Neural cell (in vitro differentiated cells): ENCODE measurements at regions not wholly inside any gene's neighbourhood (a gene's known extent, or its start where the extent isn't known, plus 50 kb on each side); places are given as distances from the start of the nearest gene placed in this dataset.

Experiments used
- H2AFZ ChIP-seq: fragments of 200-600, 300-800 bp; sonication (generic), shearing (Covaris generic); 2 replicates; pipeline ENCODE4 v1.6.0; 2014; ENCODE audit warnings: low read depth, mild to moderate bottlenecking, antibody characterized with exemption, low read length, moderate library complexity
- H3F3A ChIP-seq: fragments of 200-600 bp; shearing (Covaris generic); 2 replicates; pipeline ENCODE4 v1.6.1; 2016; ENCODE audit warnings: mild to moderate bottlenecking, moderate library complexity, mixed read lengths, antibody characterized with exemption, low read length; ENCODE audit not compliant: insufficient read depth, poor library complexity, severe bottlenecking
- H3K27ac ChIP-seq: fragments of 200-600, 300-800 bp; sonication (generic), shearing (Covaris generic); 2 replicates; pipeline ENCODE4 v1.5.1; 2014; ENCODE audit warnings: mild to moderate bottlenecking, low read length, moderate library complexity
- H3K27me3 ChIP-seq: fragments of 300-800, 200-600 bp; sonication (generic), shearing (Covaris generic); 2 replicates; pipeline ENCODE4 v1.6.0; 2014; ENCODE audit warnings: mild to moderate bottlenecking, low read depth, low read length, moderate library complexity; ENCODE audit not compliant: insufficient read depth
- H3K36me3 ChIP-seq: fragments of 300-800, 200-600 bp; sonication (generic), shearing (Covaris generic); 2 replicates; pipeline ENCODE4 v1.5.1; 2014; ENCODE audit warnings: mild to moderate bottlenecking, antibody characterized with exemption, low read length, moderate library complexity; ENCODE audit not compliant: insufficient read depth
- H3K4me2 ChIP-seq: fragments of 300-800, 200-600 bp; sonication (generic), shearing (Covaris generic); 2 replicates; pipeline ENCODE4 v1.6.0; 2014; ENCODE audit warnings: mild to moderate bottlenecking, low read length
- H3K4me3 ChIP-seq: fragments of 300-800, 200-600 bp; sonication (generic), shearing (Covaris generic); 2 replicates; pipeline ENCODE4 v1.5.1; 2014; ENCODE audit warnings: mild to moderate bottlenecking, low read length, moderate library complexity
- H3K79me2 ChIP-seq: fragments of 200-600 bp; shearing (Covaris generic); replicated peaks from 2 replicates; pipeline ENCODE4 v1.6.0; 2014; ENCODE audit warnings: mild to moderate bottlenecking, low read length, moderate library complexity; ENCODE audit not compliant: insufficient read depth
- H3K9ac ChIP-seq: fragments of 300-800, 200-600 bp; sonication (generic), shearing (Covaris generic); 2 replicates; pipeline ENCODE4 v1.6.1; 2016; ENCODE audit warnings: mild to moderate bottlenecking, low read length, mixed read lengths
- H3K9me2 ChIP-seq: fragments of 200-600 bp; shearing (Covaris generic); 2 replicates; pipeline ENCODE4 v1.6.1; 2016; ENCODE audit warnings: mild to moderate bottlenecking, low read length, mixed read lengths; ENCODE audit not compliant: insufficient read depth
- H3K9me3 ChIP-seq: fragments of 200-600, 300-800 bp; sonication (generic), shearing (Covaris generic); 2 replicates; pipeline ENCODE4 v1.6.1; 2016; ENCODE audit warnings: mild to moderate bottlenecking, mixed run types, low read length, moderate library complexity, mixed read lengths
- H4K20me1 ChIP-seq: fragments of 200-600 bp; shearing (Covaris generic); 2 replicates; pipeline ENCODE4 v1.6.1; 2016; ENCODE audit warnings: mild to moderate bottlenecking, mixed run types; ENCODE audit not compliant: insufficient read depth
- EP300 ChIP-seq: fragments of 450-650 bp; conservative IDR thresholded peaks from 2 replicates; pipeline ENCODE4 v1.6.1; 2014; ENCODE audit warnings: antibody characterized with exemption, mild to moderate bottlenecking, moderate library complexity; ENCODE audit not compliant: poor library complexity, severe bottlenecking
- EZH2 ChIP-seq: fragments of 200-600, 300-800 bp; shearing (Covaris generic), sonication (generic); IDR thresholded peaks from 2 replicates; pipeline ENCODE4 v1.6.1; 2014; ENCODE audit warnings: antibody characterized with exemption, low read length, borderline replicate concordance, mild to moderate bottlenecking; ENCODE audit not compliant: insufficient read depth, poor library complexity, severe bottlenecking
- MXI1 ChIP-seq: fragments of 450-650 bp; conservative IDR thresholded peaks from 2 replicates; pipeline ENCODE4 v1.6.1; 2014; ENCODE audit warnings: antibody characterized with exemption, mild to moderate bottlenecking; ENCODE audit not compliant: poor library complexity, severe bottlenecking
- POLR2AphosphoS5 ChIP-seq: IDR thresholded peaks from 2 replicates; pipeline ENCODE4 v1.6.1; 2012
- RAD21 ChIP-seq: fragments of 450-650 bp; conservative IDR thresholded peaks from 2 replicates; pipeline ENCODE4 v1.6.1; 2014; ENCODE audit warnings: antibody characterized with exemption, mild to moderate bottlenecking, moderate library complexity
- SMC3 ChIP-seq: fragments of 450-650 bp; conservative IDR thresholded peaks from 2 replicates; pipeline ENCODE4 v1.6.1; 2014; ENCODE audit warnings: antibody characterized with exemption, mild to moderate bottlenecking, moderate library complexity; ENCODE audit not compliant: poor library complexity
- TAF1 ChIP-seq: IDR thresholded peaks from 2 replicates; pipeline ENCODE4 v1.6.1; 2012; ENCODE audit warnings: low read depth
- TF ChIP-seq, protein P1 (sequence below): IDR thresholded peaks from 2 replicates; pipeline ENCODE4 v1.6.1; 2012; ENCODE audit warnings: borderline replicate concordance
- TF ChIP-seq, protein P2 (sequence below): fragments of 450-650 bp; IDR thresholded peaks from 2 replicates; pipeline ENCODE4 v1.5.1; 2014; ENCODE audit warnings: antibody characterized with exemption, mild to moderate bottlenecking, moderate library complexity; ENCODE audit not compliant: poor library complexity, severe bottlenecking

DNA sequence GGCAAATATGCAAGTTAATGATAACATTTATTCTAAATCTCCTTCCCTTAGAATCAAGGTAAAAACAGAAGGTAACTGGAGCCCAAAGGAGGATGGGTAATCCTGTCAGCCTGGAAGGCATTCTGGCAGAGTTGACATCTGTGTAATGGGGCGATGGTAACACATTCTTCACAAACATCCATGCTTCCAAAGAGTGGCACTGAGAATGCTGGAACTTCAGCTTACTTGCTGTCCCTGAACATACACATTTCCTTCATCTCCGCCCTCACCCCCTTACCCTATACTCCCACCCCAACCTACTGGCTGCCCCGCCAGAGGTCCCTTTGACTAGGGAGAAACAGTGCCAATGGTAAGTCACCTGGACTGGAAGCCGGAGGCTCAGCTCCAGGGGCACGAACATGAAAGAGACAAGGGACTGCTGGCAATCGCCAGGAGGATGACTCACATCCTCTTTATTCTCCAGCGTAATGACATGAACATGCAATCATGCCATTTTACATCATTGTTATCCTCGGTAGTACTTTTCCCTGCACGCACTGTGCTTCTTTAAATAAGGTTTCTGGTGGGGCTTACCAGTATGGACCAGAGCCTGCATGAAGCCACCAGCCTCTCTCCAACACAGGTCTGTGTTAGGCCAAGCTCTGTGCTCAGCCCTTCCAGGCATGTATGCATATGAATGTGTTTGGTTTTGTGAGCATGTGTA lies 694.2 kb upstream of the TENM3 start:
- Histone ChIP-seq H3K9ac (no peak overlapping the region), H3K9me3 (no peaks in the 10 kb centered on the region), H3K79me2 (no peaks in the 10 kb centered on the region), H3F3A (no peaks in the 10 kb centered on the region), H4K20me1 (no peaks in the 10 kb centered on the region), H3K27me3 (no peaks in the 10 kb centered on the region), H3K4me2 (no peak overlapping the region), H3K9me2 (no peaks in the 10 kb centered on the region), H2AFZ (no peak overlapping the region), H3K4me3 (no peak overlapping the region), H3K27ac (no peak overlapping the region), H3K36me3 (no peaks in the 10 kb centered on the region)
- TF ChIP-seq EZH2 = no peak
- TF ChIP-seq RAD21 = no peak
- TF ChIP-seq, protein P1, sequence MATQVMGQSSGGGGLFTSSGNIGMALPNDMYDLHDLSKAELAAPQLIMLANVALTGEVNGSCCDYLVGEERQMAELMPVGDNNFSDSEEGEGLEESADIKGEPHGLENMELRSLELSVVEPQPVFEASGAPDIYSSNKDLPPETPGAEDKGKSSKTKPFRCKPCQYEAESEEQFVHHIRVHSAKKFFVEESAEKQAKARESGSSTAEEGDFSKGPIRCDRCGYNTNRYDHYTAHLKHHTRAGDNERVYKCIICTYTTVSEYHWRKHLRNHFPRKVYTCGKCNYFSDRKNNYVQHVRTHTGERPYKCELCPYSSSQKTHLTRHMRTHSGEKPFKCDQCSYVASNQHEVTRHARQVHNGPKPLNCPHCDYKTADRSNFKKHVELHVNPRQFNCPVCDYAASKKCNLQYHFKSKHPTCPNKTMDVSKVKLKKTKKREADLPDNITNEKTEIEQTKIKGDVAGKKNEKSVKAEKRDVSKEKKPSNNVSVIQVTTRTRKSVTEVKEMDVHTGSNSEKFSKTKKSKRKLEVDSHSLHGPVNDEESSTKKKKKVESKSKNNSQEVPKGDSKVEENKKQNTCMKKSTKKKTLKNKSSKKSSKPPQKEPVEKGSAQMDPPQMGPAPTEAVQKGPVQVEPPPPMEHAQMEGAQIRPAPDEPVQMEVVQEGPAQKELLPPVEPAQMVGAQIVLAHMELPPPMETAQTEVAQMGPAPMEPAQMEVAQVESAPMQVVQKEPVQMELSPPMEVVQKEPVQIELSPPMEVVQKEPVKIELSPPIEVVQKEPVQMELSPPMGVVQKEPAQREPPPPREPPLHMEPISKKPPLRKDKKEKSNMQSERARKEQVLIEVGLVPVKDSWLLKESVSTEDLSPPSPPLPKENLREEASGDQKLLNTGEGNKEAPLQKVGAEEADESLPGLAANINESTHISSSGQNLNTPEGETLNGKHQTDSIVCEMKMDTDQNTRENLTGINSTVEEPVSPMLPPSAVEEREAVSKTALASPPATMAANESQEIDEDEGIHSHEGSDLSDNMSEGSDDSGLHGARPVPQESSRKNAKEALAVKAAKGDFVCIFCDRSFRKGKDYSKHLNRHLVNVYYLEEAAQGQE = no peak
- no peak for TF ChIP-seq POLR2AphosphoS5
- TF ChIP-seq MXI1 = no peak
- TF ChIP-seq TAF1 = no peak
- TF ChIP-seq EP300 = no peak
- TF ChIP-seq, protein P2, sequence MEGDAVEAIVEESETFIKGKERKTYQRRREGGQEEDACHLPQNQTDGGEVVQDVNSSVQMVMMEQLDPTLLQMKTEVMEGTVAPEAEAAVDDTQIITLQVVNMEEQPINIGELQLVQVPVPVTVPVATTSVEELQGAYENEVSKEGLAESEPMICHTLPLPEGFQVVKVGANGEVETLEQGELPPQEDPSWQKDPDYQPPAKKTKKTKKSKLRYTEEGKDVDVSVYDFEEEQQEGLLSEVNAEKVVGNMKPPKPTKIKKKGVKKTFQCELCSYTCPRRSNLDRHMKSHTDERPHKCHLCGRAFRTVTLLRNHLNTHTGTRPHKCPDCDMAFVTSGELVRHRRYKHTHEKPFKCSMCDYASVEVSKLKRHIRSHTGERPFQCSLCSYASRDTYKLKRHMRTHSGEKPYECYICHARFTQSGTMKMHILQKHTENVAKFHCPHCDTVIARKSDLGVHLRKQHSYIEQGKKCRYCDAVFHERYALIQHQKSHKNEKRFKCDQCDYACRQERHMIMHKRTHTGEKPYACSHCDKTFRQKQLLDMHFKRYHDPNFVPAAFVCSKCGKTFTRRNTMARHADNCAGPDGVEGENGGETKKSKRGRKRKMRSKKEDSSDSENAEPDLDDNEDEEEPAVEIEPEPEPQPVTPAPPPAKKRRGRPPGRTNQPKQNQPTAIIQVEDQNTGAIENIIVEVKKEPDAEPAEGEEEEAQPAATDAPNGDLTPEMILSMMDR = no peak
- no peak for TF ChIP-seq SMC3

DNA sequence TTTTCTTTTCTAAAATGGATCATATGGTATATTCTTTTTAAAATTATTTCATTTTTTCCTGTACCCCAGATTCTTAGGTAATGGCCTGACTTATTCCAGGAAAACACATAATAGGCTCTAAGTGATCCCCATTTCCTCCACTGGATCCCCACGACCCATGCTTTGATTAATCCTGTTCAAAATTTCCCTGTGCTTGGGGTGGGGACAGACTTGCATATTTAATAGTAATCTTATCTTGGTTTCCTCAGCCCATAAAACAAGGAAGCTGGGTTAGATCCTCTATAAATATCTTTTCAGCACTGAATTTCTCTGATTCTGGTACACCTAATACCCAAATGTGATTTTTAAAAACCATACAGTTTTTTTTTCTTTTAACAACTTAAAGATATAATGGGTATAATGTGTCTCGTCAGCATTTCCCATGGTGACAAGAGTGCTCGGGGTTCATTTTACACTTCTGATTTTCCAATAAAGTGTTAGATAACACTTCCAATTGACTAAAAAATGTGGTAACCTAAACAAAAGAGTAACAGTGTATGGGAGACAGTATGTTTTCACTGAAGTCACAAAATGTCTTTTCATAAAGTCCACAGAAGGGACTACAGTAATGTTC lies 693.5 kb upstream of the TENM3 start:
- no peak overlapping the region for H3K4me2 ChIP-seq
- H3K9me2 ChIP-seq = no peaks in the 10 kb centered on the region
- no peaks in the 10 kb centered on the region for H3K79me2 ChIP-seq
- no peaks in the 10 kb centered on the region for H4K20me1 ChIP-seq
- no peaks in the 10 kb centered on the region for H3K36me3 ChIP-seq
- no peaks in the 10 kb centered on the region for H3K9me3 ChIP-seq
- H3K27ac ChIP-seq = no peak overlapping the region
- H3F3A ChIP-seq = no peaks in the 10 kb centered on the region
- H3K9ac ChIP-seq = no peak overlapping the region
- H3K4me3 ChIP-seq = no peak overlapping the region
- H3K27me3 ChIP-seq = no peaks in the 10 kb centered on the region
- TF ChIP-seq RAD21 = no peak
- TF ChIP-seq POLR2AphosphoS5 = no peak
- no peak overlapping the region for H2AFZ ChIP-seq
